ENCODE measurements at regions not wholly inside any gene's neighbourhood (a gene's known extent, or its start where the extent isn't known, plus 50 kb on each side); places are given as distances from the start of the nearest gene placed in this dataset.

- H3K27ac ChIP-seq (ENCODE audit: insufficient read depth, low read length): no peak overlapping the region
- no peaks in the 10 kb centered on the region for H4K20me1 ChIP-seq (ENCODE audit: control insufficient read depth, extremely low read depth, insufficient read depth, low read length)
- H3K4me1 ChIP-seq (ENCODE audit: control insufficient read depth, extremely low read depth, insufficient read depth, low read length): no peaks in the 10 kb centered on the region
- no peaks in the 10 kb centered on the region for H3K36me3 ChIP-seq (ENCODE audit: control insufficient read depth, insufficient read depth, low read length)
- H3K27me3 ChIP-seq (ENCODE audit: control insufficient read depth, insufficient read depth, low read length): no peaks in the 10 kb centered on the region
- H3K9ac ChIP-seq (ENCODE audit: insufficient read depth, low read length): no peak overlapping the region
- no peak overlapping the region for H2AFZ ChIP-seq (ENCODE audit: low read length)
- DNase-seq (ENCODE audit: low read depth in 2 of 2): no peak
- no peaks in the 10 kb centered on the region for H3K9me3 ChIP-seq (ENCODE audit: control insufficient read depth, insufficient read depth, low read depth, low read length)
- no peak overlapping the region for H3K4me3 ChIP-seq (replicated peaks in 1 of 4; ENCODE audit: control extremely low read depth in 1 of 4, insufficient read depth in 1 of 4, low read depth in 3 of 4, low read length in 4 of 4)
- TF ChIP-seq EZH2 (IDR thresholded peaks at IDR 0.05; ENCODE audit: low read length, missing control alignments): no peak
- TF ChIP-seq, protein P1, sequence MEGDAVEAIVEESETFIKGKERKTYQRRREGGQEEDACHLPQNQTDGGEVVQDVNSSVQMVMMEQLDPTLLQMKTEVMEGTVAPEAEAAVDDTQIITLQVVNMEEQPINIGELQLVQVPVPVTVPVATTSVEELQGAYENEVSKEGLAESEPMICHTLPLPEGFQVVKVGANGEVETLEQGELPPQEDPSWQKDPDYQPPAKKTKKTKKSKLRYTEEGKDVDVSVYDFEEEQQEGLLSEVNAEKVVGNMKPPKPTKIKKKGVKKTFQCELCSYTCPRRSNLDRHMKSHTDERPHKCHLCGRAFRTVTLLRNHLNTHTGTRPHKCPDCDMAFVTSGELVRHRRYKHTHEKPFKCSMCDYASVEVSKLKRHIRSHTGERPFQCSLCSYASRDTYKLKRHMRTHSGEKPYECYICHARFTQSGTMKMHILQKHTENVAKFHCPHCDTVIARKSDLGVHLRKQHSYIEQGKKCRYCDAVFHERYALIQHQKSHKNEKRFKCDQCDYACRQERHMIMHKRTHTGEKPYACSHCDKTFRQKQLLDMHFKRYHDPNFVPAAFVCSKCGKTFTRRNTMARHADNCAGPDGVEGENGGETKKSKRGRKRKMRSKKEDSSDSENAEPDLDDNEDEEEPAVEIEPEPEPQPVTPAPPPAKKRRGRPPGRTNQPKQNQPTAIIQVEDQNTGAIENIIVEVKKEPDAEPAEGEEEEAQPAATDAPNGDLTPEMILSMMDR (conservative IDR thresholded peaks at IDR 0.05 in 1 of 2, IDR thresholded peaks at IDR 0.05 in 1 of 2; ENCODE audit: low read depth in 1 of 2, low read length in 2 of 2): no peak
- H3K4me2 ChIP-seq (ENCODE audit: extremely low read depth, insufficient read depth, low read length): no peak overlapping the region
- no peaks in the 10 kb centered on the region for H3K79me2 ChIP-seq (ENCODE audit: control insufficient read depth, insufficient read depth, low read length)
Measured at GRCh38 chr4:43512253-43512652, 619.7 kb downstream of the GRXCR1 start.

DNA sequence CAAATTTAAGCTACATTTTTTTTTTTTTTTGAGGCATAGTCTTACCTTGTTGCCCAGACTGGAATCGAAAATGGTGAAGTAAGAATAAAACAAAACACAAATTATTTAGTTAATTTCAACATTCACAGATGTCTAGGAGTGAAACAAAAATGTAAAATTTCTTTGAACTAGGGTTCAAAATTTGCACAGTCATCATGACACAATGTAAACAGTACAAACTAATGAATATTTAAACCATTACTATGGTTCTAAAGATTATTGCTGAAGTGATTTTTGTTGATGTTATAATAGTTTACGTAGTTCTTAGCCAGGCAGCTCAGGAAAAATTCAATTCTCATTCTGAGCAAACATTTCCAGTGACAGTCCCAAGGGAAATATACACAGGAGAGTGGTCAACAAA is 633.1 kb downstream of the GRXCR1 start:
- TF ChIP-seq, protein P1 (conservative IDR thresholded peaks at IDR 0.05 in 1 of 2, IDR thresholded peaks at IDR 0.05 in 1 of 2; ENCODE audit: low read depth in 1 of 2, low read length in 2 of 2): no peak
- TF ChIP-seq EZH2 (IDR thresholded peaks at IDR 0.05; ENCODE audit: low read length, missing control alignments): no peak
- no peaks in the 10 kb centered on the region for H3K36me3 ChIP-seq (ENCODE audit: control insufficient read depth, insufficient read depth, low read length)
- H3K4me1 ChIP-seq (ENCODE audit: control insufficient read depth, extremely low read depth, insufficient read depth, low read length): no peaks in the 10 kb centered on the region
- H4K20me1 ChIP-seq (ENCODE audit: control insufficient read depth, extremely low read depth, insufficient read depth, low read length): no peaks in the 10 kb centered on the region
- H3K79me2 ChIP-seq (ENCODE audit: control insufficient read depth, insufficient read depth, low read length): no peaks in the 10 kb centered on the region
- no peak overlapping the region for H3K4me2 ChIP-seq (ENCODE audit: extremely low read depth, insufficient read depth, low read length)
- no peak overlapping the region for H3K4me3 ChIP-seq (replicated peaks in 1 of 4; ENCODE audit: control extremely low read depth in 1 of 4, insufficient read depth in 1 of 4, low read depth in 3 of 4, low read length in 4 of 4)
- no peak for DNase-seq (ENCODE audit: low read depth in 2 of 2)
- no peak overlapping the region for H3K9ac ChIP-seq (ENCODE audit: insufficient read depth, low read length)
- H3K27ac ChIP-seq (ENCODE audit: insufficient read depth, low read length): no peak overlapping the region
- H3K9me3 ChIP-seq (ENCODE audit: control insufficient read depth, insufficient read depth, low read depth, low read length): no peaks in the 10 kb centered on the region
- H2AFZ ChIP-seq (ENCODE audit: low read length): no peak overlapping the region
- H3K27me3 ChIP-seq (ENCODE audit: control insufficient read depth, insufficient read depth, low read length): no peaks in the 10 kb centered on the region

DNA sequence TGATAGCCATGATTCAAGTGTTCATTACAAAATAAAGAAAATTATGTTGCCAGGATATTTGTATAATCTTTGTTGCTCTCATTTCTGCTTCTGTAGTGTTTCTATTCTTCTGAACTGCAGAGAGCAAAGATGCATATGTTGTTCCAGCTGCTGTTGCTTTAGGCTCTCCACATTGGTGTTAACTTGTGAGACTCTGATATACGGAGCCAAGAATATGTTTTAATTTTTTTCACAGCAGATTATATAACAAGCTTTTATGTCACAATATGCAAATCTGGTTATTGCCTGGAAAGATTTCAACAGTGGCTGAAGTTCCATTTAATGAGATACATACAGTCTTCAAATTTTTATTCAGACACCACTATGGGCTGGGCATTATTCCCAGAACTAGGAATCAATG is 655.0 kb downstream of the GRXCR1 start:
- Histone ChIP-seq H3K79me2 (ENCODE audit: control insufficient read depth, insufficient read depth, low read length) (no peaks in the 10 kb centered on the region), H3K9ac (ENCODE audit: insufficient read depth, low read length) (no peak overlapping the region), H2AFZ (ENCODE audit: low read length) (no peak overlapping the region), H4K20me1 (ENCODE audit: control insufficient read depth, extremely low read depth, insufficient read depth, low read length) (no peaks in the 10 kb centered on the region), H3K36me3 (ENCODE audit: control insufficient read depth, insufficient read depth, low read length) (no peaks in the 10 kb centered on the region), H3K4me2 (ENCODE audit: extremely low read depth, insufficient read depth, low read length) (no peak overlapping the region), H3K4me1 (ENCODE audit: control insufficient read depth, extremely low read depth, insufficient read depth, low read length) (no peaks in the 10 kb centered on the region), H3K9me3 (ENCODE audit: control insufficient read depth, insufficient read depth, low read depth, low read length) (no peaks in the 10 kb centered on the region), H3K27ac (ENCODE audit: insufficient read depth, low read length) (no peak overlapping the region), H3K4me3 (replicated peaks in 1 of 4; ENCODE audit: control extremely low read depth in 1 of 4, insufficient read depth in 1 of 4, low read depth in 3 of 4, low read length in 4 of 4) (no peak overlapping the region), H3K27me3 (ENCODE audit: control insufficient read depth, insufficient read depth, low read length) (no peaks in the 10 kb centered on the region)
- TF ChIP-seq EZH2 (IDR thresholded peaks at IDR 0.05; ENCODE audit: low read length, missing control alignments): no peak
- TF ChIP-seq, protein P1 (conservative IDR thresholded peaks at IDR 0.05 in 1 of 2, IDR thresholded peaks at IDR 0.05 in 1 of 2; ENCODE audit: low read depth in 1 of 2, low read length in 2 of 2): no peak
- no peak for DNase-seq (ENCODE audit: low read depth in 2 of 2)
